ENCODE measurements at regions not wholly inside any gene's neighbourhood (a gene's known extent, or its start where the extent isn't known, plus 50 kb on each side); places are given as distances from the start of the nearest gene placed in this dataset.
A peak's percentile ranks its signal among the peaks of the same experiment; 100 is the strongest.

- TF ChIP-seq, protein P1, sequence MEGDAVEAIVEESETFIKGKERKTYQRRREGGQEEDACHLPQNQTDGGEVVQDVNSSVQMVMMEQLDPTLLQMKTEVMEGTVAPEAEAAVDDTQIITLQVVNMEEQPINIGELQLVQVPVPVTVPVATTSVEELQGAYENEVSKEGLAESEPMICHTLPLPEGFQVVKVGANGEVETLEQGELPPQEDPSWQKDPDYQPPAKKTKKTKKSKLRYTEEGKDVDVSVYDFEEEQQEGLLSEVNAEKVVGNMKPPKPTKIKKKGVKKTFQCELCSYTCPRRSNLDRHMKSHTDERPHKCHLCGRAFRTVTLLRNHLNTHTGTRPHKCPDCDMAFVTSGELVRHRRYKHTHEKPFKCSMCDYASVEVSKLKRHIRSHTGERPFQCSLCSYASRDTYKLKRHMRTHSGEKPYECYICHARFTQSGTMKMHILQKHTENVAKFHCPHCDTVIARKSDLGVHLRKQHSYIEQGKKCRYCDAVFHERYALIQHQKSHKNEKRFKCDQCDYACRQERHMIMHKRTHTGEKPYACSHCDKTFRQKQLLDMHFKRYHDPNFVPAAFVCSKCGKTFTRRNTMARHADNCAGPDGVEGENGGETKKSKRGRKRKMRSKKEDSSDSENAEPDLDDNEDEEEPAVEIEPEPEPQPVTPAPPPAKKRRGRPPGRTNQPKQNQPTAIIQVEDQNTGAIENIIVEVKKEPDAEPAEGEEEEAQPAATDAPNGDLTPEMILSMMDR (IDR thresholded peaks at IDR 0.05; ENCODE audit: insufficient read depth, low read length), result no peak
- DNase-seq (ENCODE audit: low read depth), result peak; percentile 3
Observed at GRCh38 chr16:76193906-76194615, 83.1 kb upstream of the CNTNAP4 start.

DNA sequence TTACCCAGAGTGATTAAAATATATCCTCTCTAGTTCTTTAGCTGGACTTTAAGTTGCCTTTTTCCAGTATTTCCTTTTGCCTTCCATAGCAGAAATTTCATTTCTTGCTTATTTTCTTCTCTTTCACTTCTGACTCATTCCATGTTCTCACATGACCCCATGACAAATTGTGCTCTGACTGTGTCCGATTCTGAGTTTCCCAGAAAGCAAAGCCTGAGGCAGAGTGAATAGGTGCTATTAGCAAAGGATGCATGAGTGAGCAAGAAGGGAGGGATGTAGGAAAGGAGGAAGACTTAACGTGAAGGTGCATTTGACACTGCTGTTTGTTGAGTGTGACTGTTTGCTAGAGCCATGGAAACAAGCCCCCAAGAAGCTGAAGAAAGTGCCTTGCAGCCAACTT, 82.6 kb upstream of the CNTNAP4 start:
- TF ChIP-seq, protein P1 (IDR thresholded peaks at IDR 0.05; ENCODE audit: insufficient read depth, low read length), result no peak
- no peak for DNase-seq (ENCODE audit: low read depth)
- H3K4me3 ChIP-seq (ENCODE audit: low read depth, low read length), result no peak overlapping the region

More at GRCh38 chr16:76193906-76194615, 83.1 kb upstream of the CNTNAP4 start:
- no peak overlapping the region for H3K4me3 ChIP-seq (ENCODE audit: low read depth, low read length)

- no peak for DNase-seq (ENCODE audit: low read depth)
- TF ChIP-seq, protein P1 (IDR thresholded peaks at IDR 0.05; ENCODE audit: insufficient read depth, low read length), result no peak
- no peak overlapping the region for H3K4me3 ChIP-seq (ENCODE audit: low read depth, low read length)
Observed at GRCh38 chr16:76195056-76195455, 82.1 kb upstream of the CNTNAP4 start.

- H3K4me3 ChIP-seq (ENCODE audit: low read depth, low read length), result no peak overlapping the region
- no peak for DNase-seq (ENCODE audit: low read depth)
- TF ChIP-seq, protein P1 (IDR thresholded peaks at IDR 0.05; ENCODE audit: insufficient read depth, low read length), result no peak
Observed at GRCh38 chr16:76195648-76196047, 81.6 kb upstream of the CNTNAP4 start.

- no peak overlapping the region for H3K4me3 ChIP-seq (ENCODE audit: low read depth, low read length)
- TF ChIP-seq, protein P1 (IDR thresholded peaks at IDR 0.05; ENCODE audit: insufficient read depth, low read length), result no peak
- no peak for DNase-seq (ENCODE audit: low read depth)
Observed at GRCh38 chr16:76197900-76198299, 79.3 kb upstream of the CNTNAP4 start.

- TF ChIP-seq, protein P1 (IDR thresholded peaks at IDR 0.05; ENCODE audit: insufficient read depth, low read length), result no peak
- DNase-seq (ENCODE audit: low read depth), result no peak
- H3K4me3 ChIP-seq (ENCODE audit: low read depth, low read length), result no peak overlapping the region
Observed at GRCh38 chr16:76199681-76200220, 77.5 kb upstream of the CNTNAP4 start.
